Fibroblast of skin of left biceps (primary cell): ENCODE measurements at regions not wholly inside any gene's neighbourhood (a gene's known extent, or its start where the extent isn't known, plus 50 kb on each side); places are given as distances from the start of the nearest gene placed in this dataset.

Source experiments
- DNase-seq, 2 experiments: peaks; one replicate each; pipeline ENCODE4 v3.0.0-alpha.2; 2013; ENCODE audit warnings: low read depth in 2 of 2

GRCh38 chr14:38111046-38111445, 96.7 kb upstream of the SSTR1 start:
- no peak for DNase-seq

GRCh38 chr14:38113546-38113945, 94.2 kb upstream of the SSTR1 start:
- no peak for DNase-seq

- DNase-seq = no peak
Observed at GRCh38 chr14:38116895-38117294, 90.8 kb upstream of the SSTR1 start.

GRCh38 chr14:38120109-38120508, 87.6 kb upstream of the SSTR1 start:
- no peak for DNase-seq

- no peak for DNase-seq
Observed at GRCh38 chr14:38121320-38122020, 86.2 kb upstream of the SSTR1 start.

- DNase-seq = no peak
Observed at GRCh38 chr14:38122241-38122640, 85.5 kb upstream of the SSTR1 start.

- no peak for DNase-seq
Observed at GRCh38 chr14:38124506-38124905, 83.2 kb upstream of the SSTR1 start.

GRCh38 chr14:38125481-38126037, 82.1 kb upstream of the SSTR1 start:
- no peak for DNase-seq

GRCh38 chr14:38127356-38127755, 80.3 kb upstream of the SSTR1 start:
- DNase-seq = no peak

GRCh38 chr14:38127784-38128183, 79.9 kb upstream of the SSTR1 start:
- DNase-seq = no peak

- no peak for DNase-seq
Observed at GRCh38 chr14:38128640-38129039, 79.1 kb upstream of the SSTR1 start.

- no peak for DNase-seq
Observed at GRCh38 chr14:38129192-38129591, 78.5 kb upstream of the SSTR1 start.

- no peak for DNase-seq
Observed at GRCh38 chr14:38129705-38130104, 78.0 kb upstream of the SSTR1 start.

- DNase-seq = no peak
Observed at GRCh38 chr14:38134416-38135030, 73.2 kb upstream of the SSTR1 start.

- DNase-seq = no peak
Observed at GRCh38 chr14:38135106-38135867, 72.4 kb upstream of the SSTR1 start.

- no peak for DNase-seq
Observed at GRCh38 chr14:38137005-38137404, 70.7 kb upstream of the SSTR1 start.

GRCh38 chr14:38138473-38139138, 69.1 kb upstream of the SSTR1 start:
- DNase-seq = no peak

- DNase-seq = no peak
Observed at GRCh38 chr14:38139926-38140325, 67.8 kb upstream of the SSTR1 start.

- DNase-seq = peak; percentile 19 to 34
Observed at GRCh38 chr14:38143170-38143569, 64.5 kb upstream of the SSTR1 start.

GRCh38 chr14:38143659-38144505, 63.8 kb upstream of the SSTR1 start:
- DNase-seq = peak; percentile 63 to 64

- no peak for DNase-seq
Observed at GRCh38 chr14:38145142-38145541, 62.6 kb upstream of the SSTR1 start.
